Muscle layer of duodenum (tissue), 2 donors: ENCODE measurements at regions not wholly inside any gene's neighbourhood (a gene's known extent, or its start where the extent isn't known, plus 50 kb on each side); places are given as distances from the start of the nearest gene placed in this dataset.

ENCODE experiments used
- H3K27ac ChIP-seq: one replicate; pipeline ENCODE4 v1.7.0; 2013; ENCODE audit warnings: mild to moderate bottlenecking, low read length
- H3K27me3 ChIP-seq: one replicate; pipeline ENCODE4 v1.7.0; 2013; ENCODE audit warnings: low read depth, mild to moderate bottlenecking, control low read depth, low read length
- H3K36me3 ChIP-seq, 2 donors: one replicate each; pipeline ENCODE4 v1.7.0; 2013; ENCODE audit warnings: low read length in 2 of 2, control low read depth in 1 of 2, mild to moderate bottlenecking in 1 of 2; ENCODE audit not compliant: insufficient read depth in 2 of 2, control insufficient read depth in 1 of 2
- H3K4me1 ChIP-seq, 2 donors: one replicate each; pipeline ENCODE4 v1.7.0; 2013; ENCODE audit warnings: low read length in 2 of 2, mild to moderate bottlenecking in 2 of 2, control low read depth in 1 of 2, moderate library complexity in 1 of 2; ENCODE audit not compliant: insufficient read depth in 2 of 2, control insufficient read depth in 1 of 2
- H3K4me3 ChIP-seq, 2 donors: one replicate each; pipeline ENCODE4 v1.7.0; 2013; ENCODE audit warnings: low read length in 2 of 2, low read depth in 1 of 2, mild to moderate bottlenecking in 1 of 2
- H3K9me3 ChIP-seq, 2 donors: one replicate each; pipeline ENCODE4 v1.7.0; 2013; ENCODE audit warnings: low read length in 2 of 2, control low read depth in 1 of 2, mild to moderate bottlenecking in 1 of 2; ENCODE audit not compliant: control insufficient read depth in 1 of 2
- donor health status: healthy.

- H3K9me3 ChIP-seq, result no peaks in the 10 kb centered on the region
- peaks cover 17 to 19% of the 10 kb centered on the region in 2 donors for H3K36me3 ChIP-seq
- H3K4me1 ChIP-seq, result peaks cover 0 to 29% of the 10 kb centered on the region in 2 donors
- no peak overlapping the region for H3K27ac ChIP-seq
- H3K4me3 ChIP-seq, result no peak overlapping the region
- no peaks in the 10 kb centered on the region for H3K27me3 ChIP-seq
These were observed 76.3 kb upstream of the UMPS start for GRCh38 chr3:124653797-124654469.

GRCh38 chr3:124654470-124654845 is 75.8 kb upstream of the UMPS start:
- H3K36me3 ChIP-seq, result peaks cover 17 to 24% of the 10 kb centered on the region in 2 donors
- no peaks in the 10 kb centered on the region for H3K27me3 ChIP-seq
- H3K27ac ChIP-seq, result no peak overlapping the region
- H3K9me3 ChIP-seq, result no peaks in the 10 kb centered on the region
- H3K4me3 ChIP-seq, result no peak overlapping the region
- H3K4me1 ChIP-seq, result peaks cover 0 to 29% of the 10 kb centered on the region in 2 donors

- H3K27me3 ChIP-seq, result no peaks in the 10 kb centered on the region
- H3K36me3 ChIP-seq, result peaks cover 14 to 25% of the 10 kb centered on the region in 2 donors
- H3K4me3 ChIP-seq, result no peak overlapping the region
- peaks cover 0 to 22% of the 10 kb centered on the region in 2 donors for H3K4me1 ChIP-seq
- H3K27ac ChIP-seq, result no peak overlapping the region
- no peaks in the 10 kb centered on the region for H3K9me3 ChIP-seq
These were observed 73.7 kb upstream of the UMPS start for GRCh38 chr3:124656531-124656930.

- Histone ChIP-seq H3K4me1 (peaks cover 0 to 22% of the 10 kb centered on the region in 2 donors), H3K27me3 (no peaks in the 10 kb centered on the region), H3K9me3 (no peaks in the 10 kb centered on the region), H3K27ac (no peak overlapping the region), H3K36me3 (peaks cover 14 to 25% of the 10 kb centered on the region in 2 donors), H3K4me3 (no peak overlapping the region)
These were observed 73.1 kb upstream of the UMPS start for GRCh38 chr3:124657138-124657537.

GRCh38 chr3:124658270-124658669 is 72.0 kb upstream of the UMPS start:
- Histone ChIP-seq H3K27me3 (no peaks in the 10 kb centered on the region), H3K4me3 (no peak overlapping the region), H3K9me3 (no peaks in the 10 kb centered on the region), H3K27ac (no peak overlapping the region), H3K4me1 (peaks cover 0 to 17% of the 10 kb centered on the region in 2 donors), H3K36me3 (peaks cover 14 to 25% of the 10 kb centered on the region in 2 donors)

- Histone ChIP-seq H3K27me3 (no peaks in the 10 kb centered on the region), H3K9me3 (no peaks in the 10 kb centered on the region), H3K27ac (no peak overlapping the region), H3K4me3 (no peak overlapping the region), H3K36me3 (peaks cover 14 to 25% of the 10 kb centered on the region in 2 donors), H3K4me1 (peaks cover 0 to 8% of the 10 kb centered on the region in 2 donors)
These were observed 71.1 kb upstream of the UMPS start for GRCh38 chr3:124659175-124659574.

- Histone ChIP-seq H3K27me3 (no peaks in the 10 kb centered on the region), H3K9me3 (no peaks in the 10 kb centered on the region), H3K4me1 (no peaks in the 10 kb centered on the region), H3K4me3 (no peak overlapping the region), H3K36me3 (peaks cover 14 to 25% of the 10 kb centered on the region in 2 donors), H3K27ac (no peak overlapping the region)
These were observed 69.7 kb upstream of the UMPS start for GRCh38 chr3:124660599-124660998.

- H3K4me3 ChIP-seq, result no peak overlapping the region
- no peaks in the 10 kb centered on the region for H3K9me3 ChIP-seq
- peaks cover 0 to 5% of the 10 kb centered on the region in 2 donors for H3K4me1 ChIP-seq
- H3K36me3 ChIP-seq, result peaks cover 2 to 8% of the 10 kb centered on the region in 2 donors
- H3K27ac ChIP-seq, result no peak overlapping the region
- H3K27me3 ChIP-seq, result no peaks in the 10 kb centered on the region
These were observed 66.6 kb upstream of the UMPS start for GRCh38 chr3:124663690-124664089.

- Histone ChIP-seq H3K4me3 (no peak overlapping the region), H3K27me3 (no peaks in the 10 kb centered on the region), H3K27ac (no peak overlapping the region), H3K4me1 (peaks cover 0 to 5% of the 10 kb centered on the region in 2 donors), H3K36me3 (no peaks in the 10 kb centered on the region), H3K9me3 (no peaks in the 10 kb centered on the region)
These were observed 65.4 kb upstream of the UMPS start for GRCh38 chr3:124664804-124665203.

- H3K9me3 ChIP-seq, result no peaks in the 10 kb centered on the region
- no peaks in the 10 kb centered on the region for H3K27me3 ChIP-seq
- H3K36me3 ChIP-seq, result no peaks in the 10 kb centered on the region
- H3K27ac ChIP-seq, result no peak overlapping the region
- no peak overlapping the region for H3K4me3 ChIP-seq
- peaks cover 0 to 5% of the 10 kb centered on the region in 2 donors for H3K4me1 ChIP-seq
These were observed 64.2 kb upstream of the UMPS start for GRCh38 chr3:124666067-124666466.

- peaks cover 0 to 5% of the 10 kb centered on the region in 2 donors for H3K4me1 ChIP-seq
- no peaks in the 10 kb centered on the region for H3K9me3 ChIP-seq
- peaks cover 4 to 6% of the 10 kb centered on the region in 2 donors for H3K36me3 ChIP-seq
- H3K4me3 ChIP-seq, result no peak overlapping the region
- no peak overlapping the region for H3K27ac ChIP-seq
- no peaks in the 10 kb centered on the region for H3K27me3 ChIP-seq
These were observed 60.8 kb upstream of the UMPS start for GRCh38 chr3:124669470-124669869.

- Histone ChIP-seq H3K36me3 (peaks cover 4 to 12% of the 10 kb centered on the region in 2 donors), H3K27ac (no peak overlapping the region)
These were observed 59.1 kb upstream of the UMPS start for GRCh38 chr3:124671106-124671505.

More at GRCh38 chr3:124671106-124671505, 59.1 kb upstream of the UMPS start:
- peaks cover 0 to 2% of the 10 kb centered on the region in 2 donors for H3K4me1 ChIP-seq
- no peak overlapping the region for H3K4me3 ChIP-seq
- H3K9me3 ChIP-seq, result no peaks in the 10 kb centered on the region
- no peaks in the 10 kb centered on the region for H3K27me3 ChIP-seq
